GM20000 (cell line): ENCODE measurements at regions not wholly inside any gene's neighbourhood (a gene's known extent, or its start where the extent isn't known, plus 50 kb on each side); places are given as distances from the start of the nearest gene placed in this dataset.

ENCODE experiments used
- DNase-seq: peaks from one replicate; pipeline ENCODE4 v3.0.0; 2012; ENCODE audit warnings: low spot score
- CTCF ChIP-seq: IDR thresholded peaks from 2 replicates; pipeline ENCODE4 v1.5.1; 2012; ENCODE audit warnings: mild to moderate bottlenecking, control low read depth; ENCODE audit errors: extremely low read depth, missing control alignments

- no peak for TF ChIP-seq CTCF
- no peak for DNase-seq
Measured at GRCh38 chr9:89866701-89867100, 261.9 kb downstream of the GADD45G start.

- TF ChIP-seq CTCF, result no peak
- no peak for DNase-seq
Measured at GRCh38 chr9:89868100-89868499, 263.3 kb downstream of the GADD45G start.

- DNase-seq, result no peak
- no peak for TF ChIP-seq CTCF
Measured at GRCh38 chr9:89869793-89870580, 265.2 kb downstream of the GADD45G start.

- TF ChIP-seq CTCF, result no peak
- no peak for DNase-seq
Measured at GRCh38 chr9:89871871-89872331, 267.1 kb downstream of the GADD45G start.

- no peak for DNase-seq
- TF ChIP-seq CTCF, result no peak
Measured at GRCh38 chr9:89872426-89872912, 267.7 kb downstream of the GADD45G start.

- no peak for TF ChIP-seq CTCF
- DNase-seq, result no peak
Measured at GRCh38 chr9:89872913-89873707, 268.3 kb downstream of the GADD45G start.

GRCh38 chr9:89873801-89874200 lies 269.0 kb downstream of the GADD45G start:
- no peak for TF ChIP-seq CTCF
- DNase-seq, result no peak
